Smooth muscle cell (in vitro differentiated cells): ENCODE measurements at regions not wholly inside any gene's neighbourhood (a gene's known extent, or its start where the extent isn't known, plus 50 kb on each side); places are given as distances from the start of the nearest gene placed in this dataset.

Experiments used
- DNase-seq: peaks from one replicate; lab custom pipeline; 2025; ENCODE audit not compliant: unreplicated experiment; lab: John Stamatoyannopoulos, UW
- H2AFZ ChIP-seq: fragments of 200-600 bp; sonication (generic); 2 replicates; pipeline ENCODE4 v1.6.0; 2016; ENCODE audit warnings: antibody characterized with exemption, low read depth, mild to moderate bottlenecking
- H3F3A ChIP-seq: fragments of 200-600 bp; sonication (generic); 2 replicates; pipeline ENCODE4 v1.6.0; 2017; ENCODE audit warnings: antibody characterized with exemption, low read depth
- H3K27ac ChIP-seq: fragments of 200-600 bp; sonication (generic); 2 replicates; pipeline ENCODE4 v1.5.1; 2016; ENCODE audit warnings: low read depth, mild to moderate bottlenecking
- H3K27me3 ChIP-seq: fragments of 200-600 bp; sonication (generic); 2 replicates; pipeline ENCODE4 v1.6.1; 2016; ENCODE audit warnings: low read depth, mild to moderate bottlenecking
- H3K36me3 ChIP-seq: fragments of 200-600 bp; sonication (generic); 2 replicates; pipeline ENCODE4 v1.5.1; 2016; ENCODE audit warnings: low read depth
- H3K4me1 ChIP-seq: fragments of 200-600 bp; sonication (generic); 2 replicates; pipeline ENCODE4 v1.5.1; 2016; ENCODE audit warnings: low read depth
- H3K4me2 ChIP-seq: fragments of 200-600 bp; sonication (generic); 2 replicates; pipeline ENCODE4 v1.6.0; 2016; ENCODE audit warnings: mild to moderate bottlenecking
- H3K4me3 ChIP-seq: fragments of 200-600 bp; sonication (generic); 2 replicates; pipeline ENCODE4 v1.5.1; 2016; ENCODE audit warnings: mild to moderate bottlenecking
- H3K79me2 ChIP-seq: fragments of 200-600 bp; sonication (generic); 2 replicates; pipeline ENCODE4 v1.6.0; 2016; ENCODE audit warnings: low read depth, mild to moderate bottlenecking
- H3K9ac ChIP-seq: fragments of 200-600 bp; sonication (generic); 2 replicates; pipeline ENCODE4 v1.6.0; 2016; ENCODE audit warnings: low read depth
- H3K9me3 ChIP-seq: fragments of 200-600 bp; sonication (generic); replicated peaks from 2 replicates; pipeline ENCODE4 v1.5.1; 2016; ENCODE audit warnings: low read depth
- H4K20me1 ChIP-seq: fragments of 200-600 bp; sonication (generic); 2 replicates; pipeline ENCODE4 v1.6.0; 2016; ENCODE audit warnings: low read depth
- WGBS: methylation state at CpG from one replicate; pipeline ENCODE4 v1.1.7; 2016; ENCODE audit warnings: low lambda C conversion rate; 5-methylcytosine and 5-hydroxymethylcytosine counted together
- TF ChIP-seq, protein P1 (sequence below): fragments of 200-600 bp; sonication (generic); IDR thresholded peaks from 2 replicates; pipeline ENCODE4 v1.5.1; 2017; ENCODE audit warnings: borderline replicate concordance, mild to moderate bottlenecking, antibody characterized with exemption; ENCODE audit not compliant: insufficient read depth, poor library complexity, severe bottlenecking

DNA sequence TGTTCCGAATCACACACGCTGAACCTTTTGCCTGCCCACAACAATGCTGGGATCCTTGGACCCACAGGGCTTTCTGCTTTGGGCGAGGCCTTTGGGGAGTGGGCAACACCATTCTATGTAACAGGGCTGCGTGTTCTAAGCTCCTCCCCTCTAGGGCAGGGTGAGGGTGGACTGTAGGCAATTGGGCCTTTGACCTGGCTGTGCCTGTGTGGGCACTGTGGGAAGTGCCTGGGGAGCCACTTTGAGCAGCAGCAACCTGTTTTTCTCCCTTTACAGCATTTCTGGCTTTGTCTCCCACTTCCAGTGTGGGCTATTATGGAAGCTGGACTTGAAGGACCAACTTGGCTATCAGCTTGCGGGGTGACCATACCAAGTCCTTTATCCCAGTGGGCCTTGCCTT lies 128.9 kb upstream of the WSCD1 start:
- Histone ChIP-seq H2AFZ (no peak overlapping the region), H4K20me1 (no peaks in the 10 kb centered on the region), H3K79me2 (no peaks in the 10 kb centered on the region), H3K9me3 (no peaks in the 10 kb centered on the region), H3K27me3 (no peaks in the 10 kb centered on the region), H3K4me3 (no peak overlapping the region), H3K4me2 (no peak overlapping the region), H3K36me3 (no peaks in the 10 kb centered on the region), H3K27ac (no peak overlapping the region), H3F3A (no peaks in the 10 kb centered on the region), H3K9ac (no peak overlapping the region), H3K4me1 (no peaks in the 10 kb centered on the region)
- 75% methylated on average over 5 of the region's 5 CpGs for WGBS
- DNase-seq: no peak
- TF ChIP-seq, protein P1, sequence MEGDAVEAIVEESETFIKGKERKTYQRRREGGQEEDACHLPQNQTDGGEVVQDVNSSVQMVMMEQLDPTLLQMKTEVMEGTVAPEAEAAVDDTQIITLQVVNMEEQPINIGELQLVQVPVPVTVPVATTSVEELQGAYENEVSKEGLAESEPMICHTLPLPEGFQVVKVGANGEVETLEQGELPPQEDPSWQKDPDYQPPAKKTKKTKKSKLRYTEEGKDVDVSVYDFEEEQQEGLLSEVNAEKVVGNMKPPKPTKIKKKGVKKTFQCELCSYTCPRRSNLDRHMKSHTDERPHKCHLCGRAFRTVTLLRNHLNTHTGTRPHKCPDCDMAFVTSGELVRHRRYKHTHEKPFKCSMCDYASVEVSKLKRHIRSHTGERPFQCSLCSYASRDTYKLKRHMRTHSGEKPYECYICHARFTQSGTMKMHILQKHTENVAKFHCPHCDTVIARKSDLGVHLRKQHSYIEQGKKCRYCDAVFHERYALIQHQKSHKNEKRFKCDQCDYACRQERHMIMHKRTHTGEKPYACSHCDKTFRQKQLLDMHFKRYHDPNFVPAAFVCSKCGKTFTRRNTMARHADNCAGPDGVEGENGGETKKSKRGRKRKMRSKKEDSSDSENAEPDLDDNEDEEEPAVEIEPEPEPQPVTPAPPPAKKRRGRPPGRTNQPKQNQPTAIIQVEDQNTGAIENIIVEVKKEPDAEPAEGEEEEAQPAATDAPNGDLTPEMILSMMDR: no peak

DNA sequence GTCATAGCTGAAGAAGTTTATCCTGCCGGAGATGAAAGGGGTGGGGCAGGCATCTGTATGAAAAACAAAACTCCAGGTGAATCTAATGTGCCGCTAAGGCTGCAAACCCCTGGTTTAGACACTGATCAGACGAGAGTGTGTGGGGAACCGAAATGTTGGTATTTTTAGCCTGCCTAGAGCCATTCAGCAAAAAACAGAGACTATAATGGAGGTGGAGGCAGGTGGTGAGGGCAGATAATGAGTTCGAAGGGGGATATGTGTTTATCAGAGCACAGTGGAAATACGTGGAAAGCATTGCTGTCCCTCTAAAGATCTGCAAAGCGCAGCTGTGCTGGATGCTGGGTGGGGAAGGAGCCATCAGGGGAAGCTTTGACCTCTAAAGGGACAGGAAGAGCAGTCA lies 127.5 kb upstream of the WSCD1 start:
- Histone ChIP-seq H3K4me2 (no peak overlapping the region), H3K36me3 (no peaks in the 10 kb centered on the region), H3F3A (no peaks in the 10 kb centered on the region), H3K4me3 (no peak overlapping the region), H3K9ac (no peak overlapping the region), H3K4me1 (no peaks in the 10 kb centered on the region), H3K79me2 (no peaks in the 10 kb centered on the region), H3K27me3 (no peaks in the 10 kb centered on the region), H2AFZ (no peak overlapping the region), H4K20me1 (no peaks in the 10 kb centered on the region), H3K9me3 (no peaks in the 10 kb centered on the region), H3K27ac (no peak overlapping the region)
- no peak for DNase-seq
- WGBS: 79% methylated on average over 7 of the region's 7 CpGs
- TF ChIP-seq, protein P1: no peak

DNA sequence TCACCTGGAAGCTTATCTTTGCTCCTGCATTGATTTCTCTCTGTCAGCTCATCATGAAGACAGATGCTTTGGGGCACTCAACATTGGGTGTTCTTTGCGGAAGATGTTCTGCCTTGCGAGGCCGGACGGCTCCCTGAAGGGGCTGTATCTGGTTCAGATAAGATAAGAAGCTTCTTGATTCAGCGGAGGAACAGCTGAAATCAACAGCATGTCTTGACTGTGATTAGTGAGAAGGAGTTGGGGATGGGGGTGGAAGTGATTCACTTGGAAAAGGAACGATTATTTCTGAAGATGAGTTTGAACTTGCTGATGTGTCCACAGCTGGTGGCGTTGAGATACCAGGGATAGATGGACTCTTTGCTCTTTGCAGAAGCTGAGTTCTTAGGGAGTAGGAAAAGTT lies 126.9 kb upstream of the WSCD1 start:
- Histone ChIP-seq H2AFZ (no peak overlapping the region), H3K9ac (no peak overlapping the region), H3K9me3 (no peaks in the 10 kb centered on the region), H3F3A (no peaks in the 10 kb centered on the region), H3K4me3 (no peak overlapping the region), H3K4me2 (no peak overlapping the region), H3K79me2 (no peaks in the 10 kb centered on the region), H3K27me3 (no peaks in the 10 kb centered on the region), H3K36me3 (no peaks in the 10 kb centered on the region), H4K20me1 (no peaks in the 10 kb centered on the region), H3K4me1 (no peaks in the 10 kb centered on the region), H3K27ac (no peak overlapping the region)
- TF ChIP-seq, protein P1: no peak
- 23% methylated on average over 7 of the region's 7 CpGs for WGBS
- no peak for DNase-seq

DNA sequence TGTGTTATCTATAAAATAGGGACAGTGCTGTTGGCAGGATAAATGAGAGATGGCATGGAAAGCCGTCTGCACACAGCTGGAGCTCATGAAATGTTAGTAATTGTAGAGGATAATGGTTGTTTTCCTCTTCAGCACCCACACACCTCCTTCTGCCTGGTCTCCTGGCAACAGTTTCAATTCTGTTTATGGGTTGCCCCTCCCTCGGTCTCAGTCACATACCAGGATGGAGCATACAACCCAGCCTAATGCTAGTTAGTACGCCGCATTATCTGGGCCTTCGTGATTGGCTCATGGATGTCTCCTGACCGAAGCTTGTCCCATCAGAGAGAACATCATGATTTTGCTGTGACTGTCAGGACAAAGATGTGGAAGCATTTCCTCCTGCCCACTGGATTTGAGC lies 126.2 kb upstream of the WSCD1 start:
- WGBS: 86% methylated on average over 6 of the region's 6 CpGs
- Histone ChIP-seq H3F3A (no peaks in the 10 kb centered on the region), H3K9ac (no peak overlapping the region), H3K36me3 (no peaks in the 10 kb centered on the region), H2AFZ (no peak overlapping the region), H4K20me1 (no peaks in the 10 kb centered on the region), H3K79me2 (no peaks in the 10 kb centered on the region), H3K27me3 (no peaks in the 10 kb centered on the region), H3K27ac (no peak overlapping the region), H3K4me2 (no peak overlapping the region), H3K9me3 (no peaks in the 10 kb centered on the region), H3K4me1 (no peaks in the 10 kb centered on the region), H3K4me3 (no peak overlapping the region)
- TF ChIP-seq, protein P1: no peak
- DNase-seq: no peak
